ENCODE measurements at regions not wholly inside any gene's neighbourhood (a gene's known extent, or its start where the extent isn't known, plus 50 kb on each side); places are given as distances from the start of the nearest gene placed in this dataset.

- TF ChIP-seq, protein P1, sequence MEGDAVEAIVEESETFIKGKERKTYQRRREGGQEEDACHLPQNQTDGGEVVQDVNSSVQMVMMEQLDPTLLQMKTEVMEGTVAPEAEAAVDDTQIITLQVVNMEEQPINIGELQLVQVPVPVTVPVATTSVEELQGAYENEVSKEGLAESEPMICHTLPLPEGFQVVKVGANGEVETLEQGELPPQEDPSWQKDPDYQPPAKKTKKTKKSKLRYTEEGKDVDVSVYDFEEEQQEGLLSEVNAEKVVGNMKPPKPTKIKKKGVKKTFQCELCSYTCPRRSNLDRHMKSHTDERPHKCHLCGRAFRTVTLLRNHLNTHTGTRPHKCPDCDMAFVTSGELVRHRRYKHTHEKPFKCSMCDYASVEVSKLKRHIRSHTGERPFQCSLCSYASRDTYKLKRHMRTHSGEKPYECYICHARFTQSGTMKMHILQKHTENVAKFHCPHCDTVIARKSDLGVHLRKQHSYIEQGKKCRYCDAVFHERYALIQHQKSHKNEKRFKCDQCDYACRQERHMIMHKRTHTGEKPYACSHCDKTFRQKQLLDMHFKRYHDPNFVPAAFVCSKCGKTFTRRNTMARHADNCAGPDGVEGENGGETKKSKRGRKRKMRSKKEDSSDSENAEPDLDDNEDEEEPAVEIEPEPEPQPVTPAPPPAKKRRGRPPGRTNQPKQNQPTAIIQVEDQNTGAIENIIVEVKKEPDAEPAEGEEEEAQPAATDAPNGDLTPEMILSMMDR (IDR thresholded peaks at IDR 0.05; ENCODE audit: insufficient read depth, low read depth, low read length): no peak
- no peaks in the 10 kb centered on the region for H3K27me3 ChIP-seq (ENCODE audit: control insufficient read depth, insufficient read depth, low read length)
- H3K4me3 ChIP-seq (ENCODE audit: low read depth, low read length): no peak overlapping the region
- no peaks in the 10 kb centered on the region for H3K36me3 ChIP-seq (ENCODE audit: control insufficient read depth, insufficient read depth, low read length)
- POLR2A ChIA-PET: no interaction called here
- CTCF ChIA-PET: no interaction called here
- no peak for DNase-seq (ENCODE audit: low read depth)
Measured at GRCh38 chr13:104805346-104805745, 1730.1 kb downstream of the EFNB2 start.

GRCh38 chr13:104799152-104799551 is 1732.9 kb upstream of the SLC10A2 start:
- POLR2A ChIA-PET: no interaction called here
- TF ChIP-seq, protein P1 (IDR thresholded peaks at IDR 0.05; ENCODE audit: insufficient read depth, low read depth, low read length): no peak
- Histone ChIP-seq H3K36me3 (ENCODE audit: control insufficient read depth, insufficient read depth, low read length) (no peaks in the 10 kb centered on the region), H3K4me3 (ENCODE audit: low read depth, low read length) (no peak overlapping the region), H3K27me3 (ENCODE audit: control insufficient read depth, insufficient read depth, low read length) (no peaks in the 10 kb centered on the region)
- CTCF ChIA-PET: no interaction called here
- DNase-seq (ENCODE audit: low read depth): no peak

GRCh38 chr13:104798486-104798885 is 1732.3 kb upstream of the SLC10A2 start:
- Histone ChIP-seq H3K4me3 (ENCODE audit: low read depth, low read length) (no peak overlapping the region), H3K36me3 (ENCODE audit: control insufficient read depth, insufficient read depth, low read length) (no peaks in the 10 kb centered on the region), H3K27me3 (ENCODE audit: control insufficient read depth, insufficient read depth, low read length) (no peaks in the 10 kb centered on the region)
- CTCF ChIA-PET: no interaction called here
- POLR2A ChIA-PET: no interaction called here
- no peak for DNase-seq (ENCODE audit: low read depth)
- TF ChIP-seq, protein P1 (IDR thresholded peaks at IDR 0.05; ENCODE audit: insufficient read depth, low read depth, low read length): no peak

- Histone ChIP-seq H3K27me3 (ENCODE audit: control insufficient read depth, insufficient read depth, low read length) (no peaks in the 10 kb centered on the region), H3K36me3 (ENCODE audit: control insufficient read depth, insufficient read depth, low read length) (no peaks in the 10 kb centered on the region), H3K4me3 (ENCODE audit: low read depth, low read length) (no peak overlapping the region)
- ChIA-PET POLR2A (no interaction called here), CTCF (no interaction called here)
- TF ChIP-seq, protein P1 (IDR thresholded peaks at IDR 0.05; ENCODE audit: insufficient read depth, low read depth, low read length): no peak
- DNase-seq (ENCODE audit: low read depth): no peak
Measured at GRCh38 chr13:104796581-104796980, 1730.4 kb upstream of the SLC10A2 start.

GRCh38 chr13:104785952-104786351 is 1719.7 kb upstream of the SLC10A2 start:
- TF ChIP-seq, protein P1 (IDR thresholded peaks at IDR 0.05; ENCODE audit: insufficient read depth, low read depth, low read length): no peak
- no peak for DNase-seq (ENCODE audit: low read depth)
- no peak overlapping the region for H3K4me3 ChIP-seq (ENCODE audit: low read depth, low read length)
- POLR2A ChIA-PET: no interaction called here
- H3K36me3 ChIP-seq (ENCODE audit: control insufficient read depth, insufficient read depth, low read length): no peaks in the 10 kb centered on the region
- CTCF ChIA-PET: no interaction called here
- no peaks in the 10 kb centered on the region for H3K27me3 ChIP-seq (ENCODE audit: control insufficient read depth, insufficient read depth, low read length)

Data from BJ (cell line).